HG03378 (cell line): ENCODE measurements at regions not wholly inside any gene's neighbourhood (a gene's known extent, or its start where the extent isn't known, plus 50 kb on each side); places are given as distances from the start of the nearest gene placed in this dataset.
"Not testable (repeated sequence)": the region's sequence is repeated elsewhere in the genome, so short reads cannot be mapped to it uniquely, and the experiment has no call there.

Experiments
- ATAC-seq: cut with Tn5 transposase; IDR thresholded peaks from one replicate; pipeline ENCODE4 v1.9.1; 2021; ENCODE audit warnings: mild to moderate bottlenecking, moderate library complexity; ENCODE audit not compliant: unreplicated experiment

DNA sequence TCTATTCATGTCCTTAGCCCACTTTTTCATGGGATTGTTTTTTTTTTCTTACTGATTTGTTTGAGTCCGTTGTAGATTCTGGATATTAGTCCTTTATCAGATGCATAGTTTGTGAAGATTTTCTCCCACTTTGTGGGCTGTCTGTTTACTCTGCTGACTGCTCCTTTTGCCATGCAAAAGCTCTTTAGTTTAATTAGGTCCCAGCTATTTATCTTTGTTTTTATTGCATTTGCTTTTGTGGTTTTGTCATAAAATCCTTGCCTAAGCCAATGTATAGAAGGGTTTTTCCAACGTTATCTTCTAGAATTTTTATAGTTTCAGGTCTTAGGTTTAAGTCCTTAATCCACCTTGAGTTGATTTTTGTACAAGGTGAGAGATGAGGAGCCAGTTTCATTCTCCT lies 358.9 kb downstream of the ADAMTS20 start:
- ATAC-seq = not testable (repeated sequence)

GRCh38 chr12:43192442-43192841 lies 359.6 kb downstream of the ADAMTS20 start:
- not testable (repeated sequence) for ATAC-seq

GRCh38 chr12:43180242-43180641 lies 371.8 kb downstream of the ADAMTS20 start:
- ATAC-seq = no peak

GRCh38 chr12:43179486-43179885 lies 372.5 kb downstream of the ADAMTS20 start:
- no peak for ATAC-seq

GRCh38 chr12:43177276-43177675 lies 374.7 kb downstream of the ADAMTS20 start:
- no peak for ATAC-seq

DNA sequence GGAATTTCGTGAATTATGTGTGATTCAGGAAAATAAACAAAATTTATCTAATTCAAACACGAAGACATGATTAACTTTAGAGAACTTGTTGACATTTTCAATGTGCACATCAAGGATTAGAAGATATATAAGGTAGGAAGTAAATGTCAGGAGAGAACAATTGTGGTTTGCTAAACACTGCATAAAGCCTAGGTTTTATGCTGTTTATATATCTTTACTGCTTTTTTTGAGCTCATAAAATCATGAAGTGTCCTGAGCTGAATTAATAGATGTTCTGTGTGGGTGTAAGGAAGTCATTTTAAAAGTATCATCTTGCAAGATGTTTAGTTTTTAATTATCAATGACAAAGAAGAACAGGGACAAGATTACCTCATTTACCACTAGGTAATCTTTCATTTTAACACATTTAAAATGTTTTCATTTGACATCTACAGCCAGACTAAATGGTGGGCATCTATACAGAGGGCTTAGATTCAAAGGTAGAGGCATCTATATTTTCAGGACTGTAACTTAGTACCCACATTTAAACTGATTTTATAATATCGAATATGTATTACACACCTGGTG lies 382.8 kb downstream of the ADAMTS20 start:
- no peak for ATAC-seq

- ATAC-seq = no peak
Measured at GRCh38 chr12:43167691-43168090, 384.3 kb downstream of the ADAMTS20 start.

DNA sequence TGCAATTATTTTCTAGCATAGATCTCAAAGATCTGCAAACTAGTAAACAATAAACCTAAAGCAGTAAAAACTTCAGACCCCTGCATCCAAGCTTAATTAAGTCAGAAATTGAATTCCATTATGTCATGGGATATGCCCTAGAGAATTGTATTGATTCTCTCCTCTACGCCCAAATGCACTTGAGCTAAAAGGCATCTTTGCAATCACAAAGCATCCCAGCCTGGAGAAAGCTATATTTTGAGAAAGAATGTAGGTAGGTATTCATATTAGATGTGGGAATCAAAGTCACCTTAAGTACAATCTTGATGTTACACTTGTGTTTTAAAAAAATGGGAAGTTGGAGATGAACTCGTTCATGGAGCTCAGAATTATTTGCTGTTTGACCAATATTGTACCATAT lies 386.7 kb downstream of the ADAMTS20 start:
- ATAC-seq = no peak

DNA sequence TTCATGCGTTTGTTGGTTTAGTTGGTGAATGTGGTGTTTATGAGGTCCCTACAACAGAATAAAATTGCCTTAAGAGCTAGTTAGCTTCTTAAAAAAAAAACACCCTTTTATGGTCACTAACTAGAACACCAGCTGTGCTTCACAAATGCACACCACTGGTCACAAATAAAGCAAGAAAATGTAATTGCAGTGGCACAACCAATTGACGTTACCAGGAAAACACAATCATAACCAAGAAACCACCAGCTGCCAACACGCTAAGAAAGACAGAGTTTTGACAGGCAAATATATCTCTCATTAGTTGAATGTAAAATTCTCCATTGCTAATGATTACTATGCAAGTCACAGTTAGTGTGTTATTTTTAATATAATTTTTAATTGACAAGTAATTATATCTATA lies 389.9 kb downstream of the ADAMTS20 start:
- no peak for ATAC-seq

DNA sequence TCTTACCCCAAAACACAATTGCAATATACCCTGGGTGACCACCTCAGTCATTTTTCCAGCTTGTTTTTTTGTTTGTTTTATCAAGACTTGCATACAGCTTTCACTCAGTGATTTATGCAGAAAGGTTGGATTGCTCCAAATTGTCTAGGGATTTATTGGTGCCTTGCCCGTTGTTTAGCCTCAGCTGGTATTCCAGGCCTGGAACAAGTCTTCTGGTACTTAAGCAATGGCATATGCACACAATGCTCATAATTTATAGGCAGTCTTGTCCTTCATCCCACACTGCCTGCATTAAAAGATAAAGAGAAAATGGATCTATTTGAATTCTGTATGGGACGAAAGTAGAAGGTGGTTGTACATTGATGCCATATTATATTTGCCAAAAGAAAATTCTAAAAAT lies 392.5 kb downstream of the ADAMTS20 start:
- no peak for ATAC-seq

DNA sequence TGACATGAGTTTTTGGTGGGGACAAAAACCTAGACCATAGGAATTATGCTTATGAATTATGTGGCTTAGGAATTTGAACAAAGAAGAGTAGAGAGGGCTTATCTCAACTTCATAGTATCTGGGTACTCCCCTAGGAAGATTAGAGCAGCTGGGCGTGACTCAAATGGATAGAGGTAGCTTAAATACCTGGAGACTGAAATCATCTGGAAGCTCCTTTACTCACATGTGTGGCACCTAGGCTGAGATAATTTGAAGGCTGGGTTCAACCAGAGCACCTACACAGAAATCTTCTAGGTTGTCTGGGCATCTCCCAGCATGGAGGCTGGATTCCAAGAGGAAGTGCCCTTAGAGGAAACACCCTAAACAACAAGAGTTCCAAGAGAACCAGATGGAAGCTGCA lies 393.9 kb downstream of the ADAMTS20 start:
- no peak for ATAC-seq

DNA sequence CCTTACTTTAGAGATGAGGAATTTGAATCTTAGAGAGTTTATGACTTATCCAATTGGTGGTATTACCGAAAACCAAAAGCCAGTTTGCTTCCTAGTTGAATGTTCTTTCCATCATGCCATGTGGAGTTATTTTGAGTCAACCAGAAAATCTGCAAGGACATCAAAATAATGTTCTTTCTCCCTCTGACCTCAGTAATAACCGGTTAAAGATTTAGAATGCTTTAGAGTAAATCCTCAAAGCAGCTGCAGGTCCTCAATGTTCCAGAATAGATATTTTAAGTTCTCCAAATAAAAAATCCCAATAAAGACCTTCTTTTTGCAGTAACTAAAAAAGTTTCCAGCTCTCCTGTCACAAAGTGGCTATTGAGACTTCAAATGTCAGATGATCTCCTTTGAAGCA lies 396.6 kb downstream of the ADAMTS20 start:
- ATAC-seq = no peak

GRCh38 chr12:43154498-43155045 lies 397.4 kb downstream of the ADAMTS20 start:
- ATAC-seq = no peak

GRCh38 chr12:43151441-43151981 lies 400.5 kb downstream of the ADAMTS20 start:
- ATAC-seq = no peak

DNA sequence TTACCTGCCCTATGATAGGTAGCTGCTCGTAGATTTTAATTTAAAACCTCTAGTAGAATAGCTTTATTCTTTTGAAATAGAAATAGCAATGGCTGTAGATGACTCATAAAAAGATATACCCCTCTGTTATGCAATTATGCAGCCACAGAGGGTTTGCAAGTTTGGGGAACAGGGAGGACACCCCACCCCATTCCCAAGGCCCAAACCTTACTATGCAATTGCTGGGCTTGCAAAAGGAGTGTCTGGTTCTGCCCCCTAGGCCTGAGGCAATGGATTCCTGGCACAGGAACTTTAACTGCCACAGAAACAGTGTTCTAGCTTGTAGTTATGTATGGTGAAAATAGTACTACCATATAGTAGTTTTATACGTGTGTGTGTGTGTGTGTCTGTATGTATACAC lies 403.3 kb downstream of the ADAMTS20 start:
- ATAC-seq = no peak

DNA sequence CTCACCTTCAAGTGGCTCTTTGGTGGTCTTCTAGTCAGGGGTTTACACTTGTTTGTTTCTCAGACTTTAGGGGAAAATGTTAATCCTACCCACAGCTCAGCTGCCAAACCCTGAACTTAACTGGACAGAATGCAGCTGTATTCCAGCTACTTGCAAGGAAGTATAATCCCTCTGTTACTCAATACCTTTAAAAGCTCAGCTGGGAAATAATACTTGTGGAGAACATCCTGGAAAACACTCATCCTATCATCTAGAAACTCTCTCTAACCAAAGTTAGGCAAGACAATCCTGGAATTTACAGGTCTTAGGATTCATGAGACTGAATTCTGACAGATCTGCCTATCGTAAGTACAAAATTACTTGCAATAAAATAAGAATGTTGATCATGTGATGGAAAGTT lies 404.1 kb downstream of the ADAMTS20 start:
- no peak for ATAC-seq

GRCh38 chr12:43145481-43145880 lies 406.5 kb downstream of the ADAMTS20 start:
- no peak for ATAC-seq

- no peak for ATAC-seq
Measured at GRCh38 chr12:43143278-43143677, 408.7 kb downstream of the ADAMTS20 start.

- ATAC-seq = no peak
Measured at GRCh38 chr12:43132291-43132690, 419.7 kb downstream of the ADAMTS20 start.

DNA sequence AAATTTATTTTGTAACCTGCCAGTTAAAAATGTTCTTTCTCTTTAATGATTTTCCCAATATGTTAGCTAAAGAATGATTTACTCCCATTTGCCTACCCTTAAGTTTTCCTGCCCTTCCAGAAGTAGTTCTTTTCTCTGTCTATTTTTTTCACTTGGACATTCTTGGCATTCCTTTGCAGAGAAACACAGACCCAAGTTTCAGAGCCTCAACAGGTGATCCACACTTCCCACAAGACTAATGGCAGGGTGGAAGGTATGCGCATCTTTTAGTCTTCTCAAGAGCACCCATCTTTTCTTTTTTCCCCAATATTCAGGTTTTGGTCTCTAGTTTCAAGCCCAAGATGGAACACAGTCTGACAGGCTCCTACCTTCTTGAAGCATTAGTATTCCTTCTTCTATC lies 420.7 kb downstream of the ADAMTS20 start:
- no peak for ATAC-seq

- no peak for ATAC-seq
Measured at GRCh38 chr12:43127886-43128549, 424.0 kb downstream of the ADAMTS20 start.

GRCh38 chr12:43126652-43127375 lies 425.2 kb downstream of the ADAMTS20 start:
- ATAC-seq = no peak
